GM18499 (cell line): ENCODE measurements at regions not wholly inside any gene's neighbourhood (a gene's known extent, or its start where the extent isn't known, plus 50 kb on each side); places are given as distances from the start of the nearest gene placed in this dataset.
"Not testable (repeated sequence)": the region's sequence is repeated elsewhere in the genome, so short reads cannot be mapped to it uniquely, and the experiment has no call there.

Experiments
- ATAC-seq: cut with Tn5 transposase; IDR thresholded peaks from one replicate; pipeline ENCODE4 v1.9.1; 2021; ENCODE audit warnings: moderate number of reproducible peaks; ENCODE audit not compliant: insufficient read depth, unreplicated experiment

DNA sequence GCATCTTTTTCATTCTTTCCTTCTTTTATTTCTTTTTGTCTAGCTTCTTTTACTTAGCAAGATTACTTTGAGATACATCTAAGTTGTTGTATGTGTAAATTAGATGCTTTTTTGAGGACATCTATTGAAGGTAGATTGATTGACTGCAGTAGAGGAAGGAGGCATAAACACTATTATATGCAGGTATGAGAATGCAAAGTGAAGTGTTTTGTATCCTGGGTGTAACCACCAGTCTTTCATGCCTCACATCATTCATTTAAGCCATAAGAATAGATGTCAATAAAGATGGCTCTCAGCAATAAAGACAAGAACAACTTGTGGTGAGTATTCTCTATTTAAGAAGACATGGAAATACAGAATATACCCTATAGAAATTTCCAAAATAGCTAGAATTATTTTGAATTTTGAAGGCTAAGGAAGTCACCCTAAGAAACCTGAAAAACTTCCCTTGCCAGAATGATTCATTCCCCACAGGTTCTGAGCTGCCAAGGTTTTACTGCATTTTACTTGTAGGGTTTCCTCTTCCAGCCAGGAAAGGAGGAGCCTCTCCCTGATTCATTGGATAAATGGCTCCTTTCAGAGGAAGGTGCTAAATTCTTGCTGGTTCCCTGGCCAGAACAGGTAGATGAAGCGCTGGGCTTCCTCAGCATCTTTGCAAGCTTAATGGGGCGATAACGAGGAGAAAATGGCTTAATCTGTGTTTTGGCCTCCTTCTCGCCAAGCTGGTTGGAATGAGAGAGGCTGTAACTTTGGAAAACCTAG lies 279.8 kb upstream of the SLC14A2 start:
- ATAC-seq, result no peak

DNA sequence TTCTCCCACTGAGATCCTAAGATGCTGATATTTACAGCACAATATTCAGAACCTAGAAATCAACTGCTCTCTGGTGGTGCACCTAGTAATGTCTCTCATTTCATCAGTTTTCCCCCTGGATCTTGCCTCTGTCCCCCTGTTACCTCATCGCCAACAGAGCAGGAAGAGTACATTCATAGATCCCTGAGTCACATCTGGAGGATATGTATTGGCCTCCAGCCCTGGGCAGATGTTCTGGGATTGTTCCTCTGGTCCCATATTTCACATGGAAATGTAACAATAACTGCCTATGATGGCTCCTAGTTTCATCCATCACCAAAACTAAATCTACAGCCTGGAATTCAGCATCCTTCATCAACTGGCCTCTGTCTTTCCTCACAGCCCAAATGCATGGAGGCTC lies 278.8 kb upstream of the SLC14A2 start:
- ATAC-seq, result no peak

DNA sequence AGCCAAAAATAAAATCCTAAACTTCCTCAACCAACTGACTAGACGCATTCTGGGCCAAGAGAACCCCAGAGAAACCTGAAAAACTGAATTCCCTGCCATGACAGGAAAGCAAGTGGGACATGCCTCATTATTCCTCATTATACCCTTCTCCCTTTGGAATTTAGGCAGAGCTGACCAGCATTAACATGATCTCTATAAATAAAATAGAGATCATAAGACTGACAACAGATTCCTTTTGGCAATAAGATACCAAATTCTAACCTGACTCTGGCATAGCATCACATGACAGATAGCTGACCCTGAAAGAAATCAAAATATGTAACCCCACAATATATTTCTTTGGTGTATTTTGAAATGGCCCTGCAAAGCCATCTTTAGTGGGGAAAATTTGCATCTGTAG lies 277.8 kb upstream of the SLC14A2 start:
- ATAC-seq, result no peak

- ATAC-seq, result no peak
Observed at GRCh38 chr18:45339810-45340550, 275.3 kb upstream of the SLC14A2 start.

DNA sequence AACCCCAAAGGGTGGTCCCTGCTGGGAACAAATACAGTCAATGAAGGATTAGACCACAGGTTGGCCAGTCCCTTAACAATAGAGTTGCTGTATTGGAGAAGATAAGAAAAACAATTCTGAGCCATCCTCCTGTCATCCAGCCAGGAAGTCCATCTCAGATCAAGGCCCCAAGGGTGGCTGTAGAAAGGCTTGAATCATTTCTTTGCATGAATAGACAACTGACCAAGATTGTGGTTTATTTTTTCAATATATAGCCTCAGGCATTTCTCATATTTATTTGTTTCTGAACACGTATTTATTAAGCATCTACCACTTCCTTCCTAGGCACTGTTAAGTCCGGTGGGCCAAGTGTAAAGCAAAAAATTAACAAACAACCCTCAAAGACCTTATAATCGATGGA lies 274.4 kb upstream of the SLC14A2 start:
- no peak for ATAC-seq

DNA sequence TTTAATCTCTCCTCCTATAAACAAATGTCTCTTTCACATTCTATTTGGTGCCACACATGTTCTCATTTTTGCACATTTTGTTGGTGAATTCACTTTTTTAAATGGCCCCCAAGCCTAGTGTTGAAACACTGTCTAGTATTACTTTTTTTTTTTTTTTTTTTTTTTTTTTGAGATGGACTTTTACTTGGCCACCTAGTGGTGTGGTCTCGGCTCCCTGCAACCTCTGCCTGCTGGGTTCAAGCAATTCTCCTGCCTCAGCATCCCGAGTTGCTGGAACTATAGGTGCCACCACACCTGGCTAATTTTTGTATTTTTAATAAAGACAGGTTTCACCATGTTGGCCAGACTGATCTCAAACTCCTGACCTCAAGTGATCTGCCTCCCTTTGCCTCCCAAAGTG lies 273.8 kb upstream of the SLC14A2 start:
- ATAC-seq, result no peak

GRCh38 chr18:45342166-45342565 lies 273.1 kb upstream of the SLC14A2 start:
- no peak for ATAC-seq

GRCh38 chr18:45342653-45343052 lies 272.6 kb upstream of the SLC14A2 start:
- no peak for ATAC-seq

DNA sequence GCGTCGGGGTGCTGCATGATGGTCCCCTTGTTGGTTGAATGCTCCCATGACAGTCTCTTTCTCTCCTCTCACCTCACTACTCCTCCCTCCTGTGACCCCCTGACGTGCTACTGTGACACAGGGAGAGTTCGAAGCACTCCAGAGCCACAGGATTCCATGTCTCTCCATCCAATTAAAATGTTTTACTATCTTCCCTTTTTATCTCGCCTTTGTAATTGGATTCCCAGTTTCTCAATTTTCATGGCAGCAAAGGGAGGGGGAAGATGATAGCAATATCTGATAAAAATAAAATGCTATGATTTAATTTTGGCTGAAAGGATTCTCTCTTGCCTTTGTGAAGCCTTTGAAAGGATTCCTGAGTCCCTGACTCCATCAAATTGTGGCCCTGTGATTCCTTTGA lies 271.9 kb upstream of the SLC14A2 start:
- no peak for ATAC-seq

DNA sequence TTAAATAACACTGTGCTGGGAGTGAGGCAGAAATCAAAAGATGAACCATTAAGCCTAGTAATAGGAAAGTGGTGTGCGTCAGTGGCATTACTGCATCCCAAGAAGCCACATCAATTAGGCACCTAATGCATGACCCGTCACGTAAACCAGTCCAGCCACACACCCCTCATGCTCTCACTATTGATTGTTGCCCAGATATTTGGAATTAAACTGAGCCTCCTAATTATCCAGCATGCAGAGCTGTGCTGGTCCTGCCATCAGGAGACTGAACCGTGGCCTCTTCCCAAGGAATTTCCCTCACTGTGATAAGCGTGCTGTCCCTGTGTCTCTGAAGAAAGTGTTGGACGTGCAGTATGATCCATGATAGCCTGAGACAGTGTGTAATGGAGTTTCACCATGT lies 270.6 kb upstream of the SLC14A2 start:
- ATAC-seq, result not testable (repeated sequence)

DNA sequence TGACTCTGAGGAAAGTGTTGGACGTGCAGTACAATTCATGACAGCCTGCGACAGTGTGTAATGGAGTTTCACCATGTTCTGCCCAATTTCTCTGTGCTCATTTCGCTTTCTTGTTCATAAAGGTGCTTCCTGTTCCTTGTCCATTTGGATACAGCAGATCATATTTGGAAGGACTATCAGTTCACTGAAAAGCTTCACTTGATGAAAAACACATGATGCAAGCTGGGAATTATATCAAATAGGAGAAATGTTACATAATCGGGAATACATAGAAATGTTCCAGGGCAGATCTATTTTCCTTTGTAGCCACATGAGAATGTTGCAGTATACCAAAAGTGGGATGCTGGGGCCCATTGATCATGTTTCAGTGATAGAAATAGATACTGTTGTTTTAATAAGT lies 266.3 kb upstream of the SLC14A2 start:
- ATAC-seq, result no peak

GRCh38 chr18:45349467-45349866 lies 265.8 kb upstream of the SLC14A2 start:
- ATAC-seq, result no peak

- ATAC-seq, result no peak
Observed at GRCh38 chr18:45350404-45351156, 264.7 kb upstream of the SLC14A2 start.

DNA sequence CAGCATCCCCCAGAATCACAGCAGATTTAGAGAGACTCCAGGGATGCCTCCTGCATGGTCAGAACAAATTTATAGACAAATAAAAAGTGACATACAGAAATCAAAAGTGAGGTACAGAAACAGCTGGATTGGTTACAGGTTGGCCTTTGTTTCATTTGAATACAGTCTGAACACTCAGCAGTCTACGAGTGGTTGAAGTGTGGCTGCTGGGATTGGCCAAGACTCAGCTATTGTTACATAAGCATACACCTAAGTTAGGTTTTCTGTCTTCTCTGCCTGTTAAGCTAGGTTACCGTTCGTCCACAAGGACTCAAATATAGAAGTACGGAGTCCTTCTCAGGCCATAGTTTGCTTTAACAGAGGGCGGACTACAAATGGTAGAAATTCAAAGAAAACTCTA lies 262.4 kb upstream of the SLC14A2 start:
- ATAC-seq, result no peak

- no peak for ATAC-seq
Observed at GRCh38 chr18:45353530-45353929, 261.7 kb upstream of the SLC14A2 start.

DNA sequence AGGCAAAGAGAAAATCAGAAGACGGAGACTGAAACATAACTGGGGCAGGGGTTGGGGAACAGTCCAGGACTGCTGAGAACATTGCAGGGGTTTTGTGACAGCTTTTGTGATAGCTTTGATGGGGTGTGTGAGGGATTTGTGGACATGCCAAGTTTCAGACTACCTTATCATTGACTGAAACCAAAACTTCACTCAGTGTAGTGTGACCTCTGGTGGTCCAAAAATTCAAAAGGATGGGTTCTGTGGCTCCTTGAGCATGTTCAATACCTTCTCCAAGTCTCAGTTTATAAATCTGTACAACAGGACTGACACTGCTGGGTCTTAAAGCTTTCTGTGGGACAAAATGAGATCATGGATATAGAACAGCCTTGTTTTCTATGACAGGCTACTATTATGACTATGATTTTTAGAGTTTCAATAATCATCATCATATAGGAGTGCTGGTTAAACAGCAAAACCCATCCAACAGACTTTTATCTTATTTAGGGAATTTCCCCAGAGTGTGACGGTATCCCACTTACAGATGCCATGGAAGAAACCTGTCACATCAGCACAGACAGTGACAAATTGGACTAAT lies 259.2 kb upstream of the SLC14A2 start:
- no peak for ATAC-seq

DNA sequence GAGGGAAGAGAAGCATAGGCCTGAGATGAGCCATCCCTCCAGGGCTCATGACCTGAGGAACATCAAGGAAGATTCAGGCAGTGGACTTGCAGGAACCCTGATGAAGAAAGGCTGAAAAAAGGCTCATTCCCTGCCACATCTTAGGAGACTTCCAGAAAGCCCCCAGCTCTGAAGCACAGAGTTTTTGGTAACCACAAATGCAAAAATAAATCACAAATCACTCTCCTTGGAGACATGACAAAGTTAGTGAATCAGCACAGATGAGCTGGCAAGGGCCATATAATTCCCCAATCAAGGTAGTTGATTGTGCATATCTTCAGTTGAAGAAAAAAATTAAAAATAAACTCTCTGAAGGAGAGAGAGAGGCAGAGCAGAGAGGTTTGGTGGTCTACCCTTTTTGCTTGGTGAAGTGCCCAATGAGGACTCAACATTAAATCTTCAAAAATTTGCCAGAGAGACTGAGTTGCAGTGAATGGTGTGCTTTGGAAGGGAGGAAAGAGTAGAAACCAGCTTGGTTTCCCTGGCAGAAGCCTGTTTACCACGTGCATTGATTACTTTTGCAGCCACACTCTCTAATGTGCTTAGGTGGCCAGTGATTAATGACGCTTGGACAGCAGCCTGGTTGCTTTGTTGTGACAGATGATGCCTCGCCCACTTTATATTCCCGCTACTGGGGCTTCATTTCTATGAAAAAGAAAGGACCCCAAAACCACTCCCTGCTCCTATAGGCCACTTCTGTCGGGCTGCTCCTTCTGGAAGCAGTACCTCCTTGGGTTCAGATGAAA lies 257.4 kb upstream of the SLC14A2 start:
- ATAC-seq, result no peak

DNA sequence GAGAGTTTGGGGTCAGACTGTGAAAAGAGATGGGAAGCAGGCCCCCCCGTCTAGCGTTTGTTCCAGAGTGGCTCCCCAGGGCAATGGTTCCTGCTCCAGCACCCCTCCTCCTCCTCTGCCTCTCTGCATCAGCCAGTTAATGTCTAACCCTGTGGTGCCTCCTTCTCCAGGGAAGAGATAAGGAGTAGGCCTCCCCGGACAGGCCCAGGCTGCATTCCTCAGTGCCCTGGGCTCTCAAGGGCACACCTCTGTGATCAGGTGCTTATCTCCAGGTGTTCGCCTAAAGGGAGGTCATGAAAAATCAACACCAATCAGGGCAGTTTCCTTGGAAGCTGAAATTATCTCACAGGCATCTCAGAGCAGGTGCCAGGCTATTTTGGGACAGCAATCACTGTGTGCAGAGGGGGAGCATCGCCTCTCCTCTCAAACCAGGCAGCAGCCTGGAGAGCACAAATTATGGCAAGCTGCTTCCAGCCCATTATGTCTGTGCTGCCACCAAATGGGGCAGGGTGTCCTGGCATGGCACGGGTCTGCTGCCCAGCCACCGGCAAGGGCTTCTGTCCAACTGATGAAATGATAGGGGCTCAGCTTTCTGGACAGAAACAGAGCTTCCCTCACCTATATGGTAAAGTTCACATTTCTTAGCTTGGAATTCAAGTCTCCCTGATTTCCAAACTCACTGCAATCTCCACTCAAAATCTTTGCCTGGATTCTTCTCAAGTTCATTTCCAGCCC lies 255.8 kb upstream of the SLC14A2 start:
- no peak for ATAC-seq

GRCh38 chr18:45361125-45361851 lies 254.0 kb upstream of the SLC14A2 start:
- ATAC-seq, result no peak
